Medulla oblongata (tissue), 1 donor: ENCODE measurements at regions not wholly inside any gene's neighbourhood (a gene's known extent, or its start where the extent isn't known, plus 50 kb on each side); places are given as distances from the start of the nearest gene placed in this dataset.
"Not testable (repeated sequence)": the region's sequence is repeated elsewhere in the genome, so short reads cannot be mapped to it uniquely, and the experiment has no call there.

Experiments
- DNase-seq: peaks from one replicate; pipeline ENCODE4 v3.0.0-alpha.2; 2015; ENCODE audit errors: extremely low spot score

DNA sequence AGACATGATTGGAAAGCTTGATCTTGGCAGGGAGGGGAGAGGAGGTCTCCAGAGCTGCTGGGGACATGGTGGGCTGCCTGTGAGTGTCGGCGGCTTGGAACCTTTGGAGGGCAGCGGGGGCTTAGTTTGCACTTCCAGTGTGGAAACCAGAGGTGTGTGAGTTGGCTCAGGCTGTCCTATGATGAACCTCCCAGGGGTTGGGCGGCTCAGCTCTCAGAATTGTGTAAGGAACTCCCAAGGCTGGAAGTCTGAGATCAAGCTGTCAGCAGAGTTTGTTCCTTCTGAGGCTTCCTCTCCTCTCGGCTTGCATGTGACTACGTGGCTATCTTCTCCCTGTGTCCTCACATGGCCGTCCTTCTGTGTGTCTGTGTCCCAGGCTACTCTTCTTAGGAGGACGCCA, 87.9 kb upstream of the B3GAT1 start:
- no peak for DNase-seq

DNA sequence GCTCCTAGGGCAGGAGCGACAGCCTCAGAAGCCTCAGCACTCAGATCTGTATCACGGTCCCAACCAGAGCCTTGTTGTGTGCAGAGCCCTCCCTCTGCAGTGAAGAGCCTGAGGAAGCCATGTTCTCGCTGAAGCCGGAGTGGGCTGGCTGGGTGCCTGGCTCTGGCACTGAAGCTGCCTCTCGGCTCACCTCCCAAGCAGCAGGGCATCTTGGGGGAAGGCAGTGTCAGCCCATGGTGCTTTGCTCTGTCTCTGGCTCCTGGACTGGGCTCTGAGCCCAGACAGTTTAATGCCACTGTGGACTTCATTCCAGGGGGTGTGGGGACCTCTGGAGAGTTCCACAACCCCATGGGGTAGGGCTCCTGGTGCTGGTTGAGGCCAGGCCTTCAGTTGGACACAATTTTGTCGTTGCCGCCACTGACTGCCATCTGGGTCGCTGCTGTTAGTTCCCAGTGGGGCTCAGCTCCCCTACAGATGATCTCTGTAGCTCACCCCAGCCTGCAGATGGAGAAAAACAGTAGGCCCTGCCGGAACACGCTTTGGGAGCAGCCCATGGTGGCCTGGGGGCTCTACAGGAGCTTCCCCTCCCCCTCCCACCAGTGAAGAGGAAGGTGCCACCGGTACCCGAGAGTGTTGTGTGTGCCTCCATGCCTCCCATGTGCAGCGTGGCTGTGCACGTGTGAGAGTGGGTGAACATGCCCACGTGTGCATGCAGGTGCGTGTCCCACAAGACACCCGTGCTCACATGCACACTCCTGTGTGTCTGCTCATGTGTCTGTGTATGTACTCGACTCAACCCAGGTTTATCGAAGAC, 86.5 kb upstream of the B3GAT1 start:
- DNase-seq = peak; percentile 73

DNA sequence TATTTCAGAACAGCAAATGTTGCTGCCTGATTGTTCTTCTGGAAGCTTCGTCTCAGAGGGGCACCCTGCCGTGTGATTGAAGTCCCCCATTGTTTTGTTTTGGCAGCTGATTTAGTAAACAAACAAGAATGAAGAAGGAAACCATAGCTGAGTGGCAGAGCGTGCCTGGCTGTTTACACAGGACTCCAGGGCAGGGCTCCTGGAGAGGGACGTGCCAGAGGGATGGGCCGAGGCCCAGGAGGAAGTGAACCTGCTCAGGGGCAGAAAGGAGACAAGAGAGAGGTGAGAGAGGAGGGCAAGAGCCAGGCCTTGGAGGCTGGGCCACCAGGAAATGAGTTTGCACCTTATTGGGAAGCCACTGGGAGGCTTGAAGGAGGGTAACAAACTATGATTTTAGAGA, 85.5 kb upstream of the B3GAT1 start:
- no peak for DNase-seq

DNA sequence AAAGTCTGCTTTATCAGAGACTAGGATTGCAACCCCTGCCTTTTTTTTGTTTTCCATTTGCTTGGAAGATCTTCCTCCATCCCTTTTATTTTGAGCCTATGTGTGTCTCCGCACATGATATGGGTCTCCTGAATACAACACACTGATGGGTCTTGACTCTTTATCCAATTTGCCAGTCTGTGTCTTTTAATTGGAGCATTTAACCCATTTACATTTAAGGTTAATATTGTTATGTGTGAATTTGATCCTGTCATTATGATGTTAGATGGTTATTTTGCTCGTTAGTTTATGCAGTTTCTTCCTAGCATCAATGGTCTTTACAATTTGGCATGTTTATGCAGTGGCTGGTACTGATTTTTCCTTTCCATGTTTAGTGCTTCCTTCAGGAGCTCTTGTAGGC, 84.0 kb upstream of the B3GAT1 start:
- DNase-seq = not testable (repeated sequence)

DNA sequence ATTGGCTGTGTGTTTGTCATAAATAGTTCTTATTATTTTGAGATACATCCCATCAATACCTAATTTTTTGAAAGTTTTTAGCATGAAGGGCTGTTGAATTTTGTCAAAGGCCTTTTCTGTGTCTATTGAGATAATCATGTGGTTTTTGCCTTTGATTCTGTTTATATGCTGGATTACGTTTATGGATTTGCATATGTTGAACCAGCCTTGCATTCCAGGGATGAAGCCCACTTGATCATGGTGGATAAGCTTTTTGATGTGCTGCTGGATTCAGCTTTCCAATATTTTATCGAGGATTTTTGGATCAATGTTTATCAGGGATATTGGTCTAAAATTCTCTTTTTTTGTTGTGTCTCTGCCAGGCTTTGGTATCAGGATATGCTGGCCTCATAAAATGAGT, 82.4 kb upstream of the B3GAT1 start:
- not testable (repeated sequence) for DNase-seq

DNA sequence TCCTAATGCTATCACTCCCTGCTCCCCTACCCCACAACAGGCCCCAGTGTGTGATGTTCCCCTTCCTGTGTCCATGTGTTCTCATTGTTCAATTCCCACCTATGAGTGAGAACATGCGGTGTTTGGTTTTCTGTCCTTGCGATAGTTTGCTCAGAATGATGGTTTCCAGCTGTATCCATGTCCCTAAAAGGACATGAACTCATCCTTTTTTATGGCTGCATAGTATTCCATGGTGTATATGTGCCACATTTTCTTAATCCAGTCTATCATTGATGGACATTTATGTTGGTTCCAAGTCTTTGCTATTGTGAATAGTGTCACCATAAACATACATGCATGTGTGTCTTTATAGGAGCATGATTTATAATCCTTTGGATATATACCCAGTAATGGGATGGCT, 80.4 kb upstream of the B3GAT1 start:
- not testable (repeated sequence) for DNase-seq

DNA sequence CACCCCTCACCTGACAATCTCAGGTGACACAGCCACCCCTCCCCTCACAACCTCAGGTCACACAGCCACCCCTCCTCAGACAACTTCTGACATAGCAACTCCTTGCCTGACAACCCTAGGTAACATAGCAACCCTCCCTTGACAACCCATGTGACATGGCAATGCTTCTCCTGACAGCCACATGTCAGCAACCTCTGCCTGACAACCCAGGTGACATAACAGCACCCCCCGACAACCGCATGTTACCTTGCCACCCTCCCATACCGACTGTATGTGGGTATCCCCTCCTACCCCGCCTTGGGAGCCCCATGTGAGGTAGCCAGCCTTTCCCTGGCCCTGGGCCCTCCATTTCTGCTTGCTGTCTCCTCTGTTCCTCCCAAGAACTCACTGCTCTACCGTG, 77.7 kb upstream of the B3GAT1 start:
- DNase-seq = no peak

DNA sequence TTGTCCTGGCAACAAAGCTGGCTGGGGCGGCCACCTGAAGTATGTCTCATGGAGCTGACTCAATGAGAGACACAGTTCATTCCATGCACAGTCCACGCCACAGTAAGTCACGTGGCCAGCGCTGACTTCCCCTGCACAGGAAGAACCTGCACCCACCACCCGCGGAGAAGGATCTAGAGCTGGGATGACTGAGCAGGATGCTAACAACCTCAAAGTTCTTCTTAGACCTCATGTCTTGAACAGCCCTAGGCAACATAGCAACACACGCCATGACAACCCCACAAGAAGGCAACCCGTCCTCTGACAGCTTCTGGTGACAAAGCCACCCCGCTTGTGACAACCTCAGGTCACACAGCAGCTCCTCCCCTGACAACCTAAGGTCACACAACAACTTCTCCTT, 76.9 kb upstream of the B3GAT1 start:
- DNase-seq = no peak

DNA sequence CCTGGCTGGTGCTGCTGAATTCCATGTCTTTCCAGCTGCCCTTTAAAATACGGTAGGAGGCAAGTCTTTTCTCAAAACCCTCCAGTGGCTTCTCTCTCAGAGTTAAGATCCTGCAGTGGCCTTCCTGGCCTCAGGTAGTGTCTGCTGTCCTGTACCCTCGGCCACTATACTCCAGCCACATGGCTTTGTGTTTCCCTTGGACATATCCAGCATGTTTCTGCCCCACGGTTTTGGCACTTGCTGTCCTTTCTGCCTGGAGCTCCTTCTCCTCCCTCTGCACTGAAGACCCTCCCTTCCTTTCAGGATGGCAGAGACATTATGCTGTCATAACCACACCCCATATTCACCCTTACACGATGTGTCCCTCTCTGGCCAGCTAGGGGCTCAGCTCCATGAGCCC, 76.5 kb upstream of the B3GAT1 start:
- DNase-seq = no peak

DNA sequence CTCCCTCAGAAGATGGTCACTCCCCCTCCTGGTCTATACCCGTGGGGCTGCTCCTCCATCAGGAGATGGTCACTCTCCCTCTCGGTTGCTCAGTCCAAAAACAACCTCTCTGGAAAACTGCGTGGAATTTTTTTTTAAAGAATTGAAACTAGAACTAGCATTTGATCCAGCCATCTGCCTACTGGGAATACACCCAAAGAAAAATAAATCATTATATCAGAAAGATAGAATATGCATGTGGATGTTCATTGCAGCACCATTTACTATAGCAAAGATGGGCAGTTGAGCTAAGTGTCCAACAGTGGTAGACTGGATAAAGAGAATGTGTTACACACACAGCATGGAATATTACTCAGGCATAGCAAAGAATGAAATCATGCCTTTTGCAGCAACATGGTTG, 75.7 kb upstream of the B3GAT1 start:
- DNase-seq = no peak

DNA sequence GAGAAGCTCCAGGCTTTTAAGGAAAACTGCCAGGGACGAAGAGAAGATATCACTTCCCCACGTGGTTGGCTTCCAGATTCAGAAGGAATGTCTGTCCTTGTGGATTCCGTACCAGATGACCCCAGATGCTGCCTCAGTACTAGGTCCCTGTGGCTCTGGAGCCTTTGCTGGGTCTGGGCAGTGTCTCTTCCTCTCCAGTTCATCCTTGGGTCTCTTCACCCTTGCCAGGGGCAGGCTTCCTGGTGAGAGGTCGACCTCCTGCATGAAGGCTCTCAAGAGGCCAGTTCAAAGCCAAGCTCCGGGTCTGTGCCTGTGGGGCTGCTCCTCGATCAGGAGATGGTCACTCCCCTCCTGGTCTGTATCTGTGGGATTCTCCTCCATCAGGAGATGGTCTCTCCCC, 74.7 kb upstream of the B3GAT1 start:
- no peak for DNase-seq

DNA sequence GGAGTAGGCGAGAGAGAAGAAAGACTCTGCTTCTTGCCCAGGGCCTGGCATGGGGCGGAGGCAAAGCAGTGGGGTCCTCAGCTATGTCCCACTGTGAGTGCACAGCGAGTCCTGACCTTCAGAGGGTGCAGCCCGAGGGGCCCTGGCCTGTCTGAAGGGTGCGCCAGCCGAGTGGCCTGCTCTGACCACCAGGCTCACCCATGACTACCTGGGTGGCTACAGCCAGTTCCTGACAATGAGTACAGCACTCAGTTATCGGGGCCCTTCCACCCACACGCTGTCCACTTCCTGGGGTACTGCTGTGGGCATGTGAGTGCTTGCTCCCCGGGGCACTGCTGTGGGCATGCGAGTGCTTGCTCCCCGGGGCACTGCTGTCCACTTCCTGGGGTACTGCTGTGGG, 74.1 kb upstream of the B3GAT1 start:
- DNase-seq = no peak

DNA sequence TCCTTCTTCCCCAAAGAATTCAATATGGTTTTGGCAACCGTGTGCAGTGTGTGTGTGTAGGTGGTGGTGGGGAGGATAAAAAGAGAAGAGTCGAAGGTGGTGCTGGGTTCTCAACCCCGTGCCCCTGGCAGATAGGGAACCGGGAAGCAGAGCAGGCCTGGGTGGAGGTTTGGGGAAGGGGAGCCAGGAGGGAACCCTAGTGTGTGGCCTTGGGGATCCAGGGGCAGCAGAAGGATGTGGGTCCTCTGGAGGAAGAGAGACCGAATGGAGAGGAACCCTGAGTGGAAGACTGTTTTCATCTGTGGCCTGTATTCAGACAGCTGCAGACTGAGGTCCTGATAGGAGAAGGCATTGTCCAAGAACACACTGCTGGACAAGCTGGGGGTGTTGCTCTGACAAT, 73.3 kb upstream of the B3GAT1 start:
- DNase-seq = no peak

DNA sequence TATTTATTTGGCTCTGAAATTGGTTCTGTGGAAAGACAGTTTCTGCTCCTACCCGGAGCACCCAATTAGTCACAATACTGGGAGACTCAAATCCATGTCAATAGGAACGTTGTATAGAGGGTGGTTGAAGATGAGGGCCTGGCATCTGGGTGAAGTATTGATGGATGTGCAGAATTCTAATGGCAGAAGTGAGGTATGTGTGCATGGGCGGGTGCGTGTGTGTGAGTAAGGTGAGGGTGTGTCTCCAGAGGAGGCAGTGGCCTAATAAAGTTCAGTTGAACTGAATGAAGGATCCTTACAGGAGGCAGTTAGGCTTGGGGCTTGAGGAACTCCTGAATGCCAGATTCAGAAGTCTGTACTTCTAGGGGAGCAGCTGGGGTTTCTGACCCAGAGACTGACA, 71.8 kb upstream of the B3GAT1 start:
- no peak for DNase-seq

DNA sequence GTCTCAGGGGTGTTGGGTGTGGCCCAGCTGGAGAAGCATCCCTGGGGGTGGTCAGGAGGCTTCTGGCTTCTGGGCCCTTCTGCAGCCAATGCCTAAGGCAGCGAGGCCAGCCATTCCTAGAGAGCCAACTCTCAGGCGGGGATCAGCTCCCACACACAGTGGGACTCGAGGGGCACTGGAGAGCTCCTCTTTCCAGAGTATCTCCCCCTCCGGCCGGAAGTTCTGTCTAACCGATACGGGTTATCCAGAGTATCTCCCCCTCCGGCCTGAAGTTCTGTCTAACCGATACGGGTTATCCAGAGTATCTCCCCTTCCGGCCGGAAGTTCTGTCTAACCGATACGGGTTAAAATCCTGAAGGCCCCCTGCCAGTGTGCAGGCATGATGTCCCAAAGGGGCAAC, 71.2 kb upstream of the B3GAT1 start:
- no peak for DNase-seq

DNA sequence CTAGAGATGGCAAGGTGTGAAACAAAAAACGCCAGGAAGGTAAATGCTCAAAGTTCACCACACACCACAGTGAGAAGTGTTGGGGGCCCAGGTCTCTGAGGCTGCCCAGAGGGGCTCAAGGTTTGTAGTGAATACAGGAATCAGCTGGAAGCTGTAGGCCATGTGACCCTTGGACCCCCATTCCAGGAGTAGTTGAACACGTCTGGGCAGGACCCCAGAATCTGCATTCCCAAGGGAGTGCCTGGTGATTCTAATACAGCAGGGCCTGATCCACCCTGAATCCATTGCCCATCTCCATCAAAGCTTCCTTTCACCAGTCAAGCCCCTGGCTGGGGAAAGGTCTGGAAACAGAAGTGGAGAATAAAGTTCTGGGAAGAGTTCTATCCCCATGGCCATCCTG, 70.8 kb upstream of the B3GAT1 start:
- DNase-seq = no peak

DNA sequence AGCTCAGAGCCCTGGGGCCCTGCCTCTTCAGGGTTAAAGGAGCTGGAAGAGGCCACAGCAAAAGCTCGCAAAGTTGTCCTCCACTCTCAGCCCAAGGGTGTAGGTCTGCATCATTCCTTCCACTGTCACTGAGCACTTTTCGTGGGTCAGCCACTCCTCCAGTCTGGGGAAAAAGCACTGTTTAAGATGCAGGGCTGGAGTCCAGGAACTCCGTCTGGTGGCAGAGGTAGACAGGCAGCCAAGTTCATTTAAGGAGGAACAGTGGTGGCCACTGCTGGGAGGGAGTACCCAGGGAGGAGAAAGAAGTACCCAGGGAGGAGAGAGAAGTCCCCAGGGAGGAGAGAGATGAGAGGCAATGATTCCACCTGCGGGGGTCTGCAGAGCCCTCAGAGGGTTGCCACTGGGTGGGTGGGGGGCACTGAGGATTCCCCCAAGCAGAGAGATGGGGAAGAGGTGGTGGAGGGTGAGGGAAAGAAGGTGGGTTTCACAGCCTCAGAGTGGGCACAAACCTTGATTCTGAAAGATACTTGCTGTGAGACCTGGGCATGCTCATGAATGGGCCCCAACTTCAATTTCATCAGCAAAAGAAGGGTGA, 70.0 kb upstream of the B3GAT1 start:
- DNase-seq = peak; percentile 16

DNA sequence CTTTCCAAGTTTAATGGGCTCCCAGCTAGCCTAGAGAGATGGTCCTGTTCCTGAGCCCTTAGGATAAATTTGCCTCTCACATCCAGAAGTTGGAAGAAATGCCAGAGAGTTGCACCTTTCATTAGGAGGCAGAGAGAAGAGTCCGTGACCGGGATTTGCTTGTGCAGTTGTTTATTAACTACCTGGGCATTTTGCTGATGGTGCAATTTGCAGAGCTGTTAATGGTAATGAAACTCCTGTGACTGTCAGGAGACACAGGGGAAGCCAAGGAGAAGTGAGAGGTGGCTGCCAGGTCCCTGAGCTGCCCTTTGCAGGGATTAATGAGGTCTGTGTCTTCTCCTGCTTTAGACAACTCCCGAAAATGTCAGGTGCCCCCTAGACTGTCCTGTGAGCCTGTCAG, 69.1 kb upstream of the B3GAT1 start:
- DNase-seq = no peak

DNA sequence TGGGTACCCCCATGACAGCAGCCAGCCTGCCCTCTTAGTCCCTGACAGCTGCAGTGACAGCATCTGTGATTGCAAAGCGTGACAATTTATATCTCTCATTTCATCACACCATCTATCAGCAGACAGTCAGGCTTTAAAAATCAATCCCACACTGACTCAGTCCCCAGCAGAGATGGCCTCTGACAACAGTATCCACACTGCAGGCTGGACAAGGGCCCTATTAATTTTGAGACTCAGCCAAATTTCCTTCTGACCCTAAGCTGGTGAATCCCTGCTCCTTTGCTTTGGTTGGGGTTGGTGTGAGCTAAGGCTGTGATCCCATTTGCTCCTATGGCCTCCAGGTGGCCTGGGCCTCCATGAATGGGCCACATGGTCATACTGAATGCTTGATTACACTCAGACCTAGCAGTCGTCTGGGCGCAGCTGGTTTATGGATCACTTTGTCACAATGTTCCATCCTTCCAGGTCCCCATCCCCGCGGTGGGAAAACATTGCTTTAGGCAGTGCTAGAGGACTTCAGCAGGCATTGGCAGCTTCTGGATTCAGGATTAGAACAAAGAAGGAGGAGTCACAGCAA, 68.2 kb upstream of the B3GAT1 start:
- DNase-seq = no peak

DNA sequence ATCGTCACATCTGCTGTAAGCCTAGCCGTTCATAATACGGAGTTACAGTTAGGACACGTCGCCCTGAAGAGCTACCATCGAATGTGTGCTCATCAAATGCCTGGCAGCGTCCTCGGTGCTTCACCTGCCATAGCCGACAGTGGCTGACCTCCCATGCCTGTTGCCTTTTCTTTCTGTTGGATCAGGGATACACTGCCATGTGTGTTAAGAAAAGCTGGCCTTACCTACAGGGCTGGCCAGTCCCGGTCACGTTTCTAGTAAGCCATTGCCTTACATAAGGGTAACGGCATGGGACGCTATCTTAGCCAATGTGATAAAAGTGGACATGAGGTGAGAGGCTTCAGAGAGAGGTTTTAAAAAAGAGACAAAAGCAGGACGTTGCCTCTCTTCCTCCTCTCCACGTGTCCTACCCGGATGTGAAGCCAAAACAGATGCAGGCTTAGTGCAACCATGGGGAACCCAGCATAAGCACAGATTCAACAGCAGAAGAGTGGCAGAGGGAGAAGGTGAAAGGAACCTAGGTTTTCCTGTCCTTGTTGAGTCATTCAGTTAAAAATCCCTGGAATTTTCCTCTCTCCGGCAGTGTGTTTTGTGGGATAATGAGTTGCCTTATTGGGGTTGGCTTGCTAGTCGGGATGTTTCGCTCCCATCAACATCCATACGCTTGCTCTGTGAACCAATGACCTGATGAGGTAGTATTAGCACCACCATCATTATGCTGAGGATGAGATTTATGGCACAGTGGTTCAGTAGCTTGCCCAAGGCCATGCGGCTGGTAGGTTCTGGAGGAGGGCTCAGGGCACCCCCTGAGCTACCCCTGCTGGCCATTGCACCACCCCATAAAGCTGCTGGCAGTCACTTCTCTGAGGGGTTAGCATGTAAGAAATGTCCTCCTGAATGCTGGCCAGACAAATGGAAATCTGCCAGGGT, 67.4 kb upstream of the B3GAT1 start:
- DNase-seq = no peak

DNA sequence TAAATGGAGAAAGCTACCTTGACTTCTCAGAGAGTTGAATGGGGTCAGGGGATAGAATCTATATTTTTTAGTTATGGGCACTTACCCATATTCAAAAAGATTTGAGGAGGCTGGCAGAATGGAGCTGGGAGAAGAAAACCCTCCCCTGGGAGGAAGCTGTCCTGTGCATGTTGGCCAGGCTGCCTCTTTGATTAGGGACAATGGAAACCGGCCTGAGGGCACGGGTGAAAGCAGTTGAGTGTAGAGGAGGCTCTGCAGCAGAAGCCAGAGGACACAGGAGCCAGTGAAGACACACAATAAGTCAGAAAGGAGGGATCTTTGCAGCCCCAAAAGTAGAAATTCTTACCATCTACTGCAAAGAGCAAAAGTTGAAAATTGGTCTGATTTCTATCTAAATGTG, 66.6 kb upstream of the B3GAT1 start:
- no peak for DNase-seq

DNA sequence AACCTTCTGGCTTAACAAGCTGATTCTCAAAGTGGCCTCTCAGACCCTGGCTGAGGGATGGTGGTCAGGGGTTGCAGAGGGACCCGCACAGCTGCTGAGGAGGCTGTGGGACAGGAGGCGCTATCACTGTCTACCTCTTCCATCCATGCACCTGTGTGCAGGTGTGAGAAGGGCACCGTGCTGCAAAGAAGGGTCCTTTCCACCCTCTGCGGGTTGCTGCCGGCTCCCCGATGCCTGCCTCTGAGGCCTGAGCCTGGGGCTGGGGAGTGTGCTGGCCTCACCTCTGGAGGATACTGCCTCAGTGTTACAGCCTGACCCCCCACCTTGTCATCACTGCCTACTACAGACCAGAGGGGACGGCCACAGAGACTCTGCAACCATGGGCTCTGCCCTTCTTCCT, 66.1 kb upstream of the B3GAT1 start:
- no peak for DNase-seq
